ENCODE measurements at regions not wholly inside any gene's neighbourhood (a gene's known extent, or its start where the extent isn't known, plus 50 kb on each side); places are given as distances from the start of the nearest gene placed in this dataset.

DNA sequence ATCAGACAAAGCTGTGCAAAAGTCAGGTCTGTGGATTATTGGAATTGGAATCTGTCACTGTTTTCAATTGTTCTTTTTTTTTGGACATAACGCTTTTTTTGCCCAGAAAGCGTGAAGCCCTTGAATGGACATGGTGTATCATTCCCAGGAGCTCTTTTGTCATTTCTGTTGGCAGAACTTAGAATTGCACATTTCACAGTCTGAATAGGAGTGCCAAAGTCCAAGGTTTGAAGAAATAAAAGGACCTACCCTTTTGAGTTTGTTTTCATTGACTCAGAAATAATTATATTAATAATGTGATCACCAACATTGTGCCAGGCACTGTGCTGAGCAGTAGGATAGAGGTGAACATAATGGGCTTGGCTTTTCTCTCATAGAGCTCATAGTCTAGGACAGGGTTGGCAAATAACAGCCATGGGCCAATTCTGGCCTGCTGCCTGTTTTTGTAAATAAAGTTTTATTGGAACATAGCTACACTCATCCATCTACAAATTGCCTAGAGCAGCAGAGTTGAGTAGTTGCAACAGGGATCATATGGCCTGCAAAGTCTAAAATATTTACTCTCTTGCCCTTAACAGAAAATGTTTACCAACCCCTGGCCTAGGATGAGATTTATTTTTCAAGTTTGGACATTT, 62.6 kb upstream of the ATXN1 start:
- peaks cover 0 to 5% of the 10 kb centered on the region in 2 experiments; a peak in 3 of 5 replicates for H3K27me3 ChIP-seq (ENCODE audit: control insufficient read depth in 2 of 2, insufficient read depth in 2 of 2, low read length in 2 of 2)
- H3K9me1 ChIP-seq (ENCODE audit: control insufficient read depth, insufficient read depth, low read length): no peaks in the 10 kb centered on the region
- H3K36me3 ChIP-seq (ENCODE audit: control insufficient read depth, insufficient read depth, low read length): no peaks in the 10 kb centered on the region
- no peak overlapping the region for H3K4me3 ChIP-seq
- H3K4me2 ChIP-seq (ENCODE audit: insufficient read depth, low read length): no peak overlapping the region
- in situ Hi-C loops (cut with MboI): no loop called here
- TF ChIP-seq, protein P1, sequence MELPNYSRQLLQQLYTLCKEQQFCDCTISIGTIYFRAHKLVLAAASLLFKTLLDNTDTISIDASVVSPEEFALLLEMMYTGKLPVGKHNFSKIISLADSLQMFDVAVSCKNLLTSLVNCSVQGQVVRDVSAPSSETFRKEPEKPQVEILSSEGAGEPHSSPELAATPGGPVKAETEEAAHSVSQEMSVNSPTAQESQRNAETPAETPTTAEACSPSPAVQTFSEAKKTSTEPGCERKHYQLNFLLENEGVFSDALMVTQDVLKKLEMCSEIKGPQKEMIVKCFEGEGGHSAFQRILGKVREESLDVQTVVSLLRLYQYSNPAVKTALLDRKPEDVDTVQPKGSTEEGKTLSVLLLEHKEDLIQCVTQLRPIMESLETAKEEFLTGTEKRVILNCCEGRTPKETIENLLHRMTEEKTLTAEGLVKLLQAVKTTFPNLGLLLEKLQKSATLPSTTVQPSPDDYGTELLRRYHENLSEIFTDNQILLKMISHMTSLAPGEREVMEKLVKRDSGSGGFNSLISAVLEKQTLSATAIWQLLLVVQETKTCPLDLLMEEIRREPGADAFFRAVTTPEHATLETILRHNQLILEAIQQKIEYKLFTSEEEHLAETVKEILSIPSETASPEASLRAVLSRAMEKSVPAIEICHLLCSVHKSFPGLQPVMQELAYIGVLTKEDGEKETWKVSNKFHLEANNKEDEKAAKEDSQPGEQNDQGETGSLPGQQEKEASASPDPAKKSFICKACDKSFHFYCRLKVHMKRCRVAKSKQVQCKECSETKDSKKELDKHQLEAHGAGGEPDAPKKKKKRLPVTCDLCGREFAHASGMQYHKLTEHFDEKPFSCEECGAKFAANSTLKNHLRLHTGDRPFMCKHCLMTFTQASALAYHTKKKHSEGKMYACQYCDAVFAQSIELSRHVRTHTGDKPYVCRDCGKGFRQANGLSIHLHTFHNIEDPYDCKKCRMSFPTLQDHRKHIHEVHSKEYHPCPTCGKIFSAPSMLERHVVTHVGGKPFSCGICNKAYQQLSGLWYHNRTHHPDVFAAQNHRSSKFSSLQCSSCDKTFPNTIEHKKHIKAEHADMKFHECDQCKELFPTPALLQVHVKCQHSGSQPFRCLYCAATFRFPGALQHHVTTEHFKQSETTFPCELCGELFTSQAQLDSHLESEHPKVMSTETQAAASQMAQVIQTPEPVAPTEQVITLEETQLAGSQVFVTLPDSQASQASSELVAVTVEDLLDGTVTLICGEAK (IDR thresholded peaks at IDR 0.05): peak; percentile 87
- TF ChIP-seq, protein P1 (CRISPR knock-in tag; IDR thresholded peaks at IDR 0.05): no peak
- no peak for TF ChIP-seq SMARCE1 (IDR thresholded peaks at IDR 0.05)
- no peaks in the 10 kb centered on the region for H3K4me1 ChIP-seq (replicated peaks in 1 of 2; ENCODE audit: control insufficient read depth in 2 of 2, insufficient read depth in 2 of 2, low read length in 2 of 2)
- no peak overlapping the region for H3K9ac ChIP-seq (ENCODE audit: insufficient read depth in 1 of 2, low read depth in 2 of 2, low read length in 2 of 2)
- no peaks in the 10 kb centered on the region for H4K20me1 ChIP-seq (replicated peaks; ENCODE audit: control insufficient read depth, insufficient read depth, low read length)
- POLR2A ChIA-PET: interaction anchor here (0.5 to 1.1 kb wide), 4 partner anchors 13 to 1412 kb away, joined by 3 read pairs; no protein-coding TSS in a partner anchor
- ATAC-seq (no peak), FAIRE-seq (no peak), DNase-seq (ENCODE audit: extremely low read depth in 1 of 4, low spot score in 3 of 4) (no peak)
- H2AFZ ChIP-seq (ENCODE audit: low read depth, low read length): no peak overlapping the region
- H3K9me3 ChIP-seq (replicated peaks; ENCODE audit: control insufficient read depth, insufficient read depth, low read depth, low read length): no peaks in the 10 kb centered on the region
- no peaks in the 10 kb centered on the region for H3K79me2 ChIP-seq (ENCODE audit: control insufficient read depth, insufficient read depth, low read length)
- WGBS (ENCODE audit: insufficient coverage, low coverage, missing lambda C conversion rate): 0% methylated on average over 2 of the region's 2 CpGs
- BruUV-seq (replicated peaks): no TSS peak
- CTCF ChIA-PET (ENCODE audit: low intra/inter-chr PET ratio): no interaction called here
- H3K27ac ChIP-seq (ENCODE audit: extremely low read depth, low read depth, low read length): no peak overlapping the region
- intact Hi-C loops (cut with micrococcal nuclease): no loop called here

All from K562 (cell line).